ENCODE measurements at regions not wholly inside any gene's neighbourhood (a gene's known extent, or its start where the extent isn't known, plus 50 kb on each side); places are given as distances from the start of the nearest gene placed in this dataset.

GRCh38 chr12:67517181-67517887 lies 131.2 kb upstream of the DYRK2 start:
- ChIA-PET CTCF (no interaction called here), POLR2A (ENCODE audit: low non-redundant PET) (no interaction called here)
- intact Hi-C loops (cut with micrococcal nuclease; ENCODE audit: unreplicated experiment): no loop called here
- Histone ChIP-seq H3K27me3 (replicated peaks; ENCODE audit: insufficient read depth, low read depth, low read length, poor library complexity) (no peaks in the 10 kb centered on the region), H3K4me1 (ENCODE audit: insufficient read depth, low read length, poor library complexity, severe bottlenecking) (no peaks in the 10 kb centered on the region), H3K27ac (ENCODE audit: low read depth, low read length, poor library complexity, severe bottlenecking) (no peak overlapping the region), H3K36me3 (ENCODE audit: insufficient read depth, low read length, poor library complexity, severe bottlenecking) (no peaks in the 10 kb centered on the region), H3K4me3 (ENCODE audit: low read depth, low read length, poor library complexity, severe bottlenecking) (no peak overlapping the region), H3K9me3 (ENCODE audit: low read depth, low read length, poor library complexity, severe bottlenecking) (no peaks in the 10 kb centered on the region)
- no TSS peak for BruUV-seq (replicated peaks)
- no peak for DNase-seq (ENCODE audit: low spot score)
- no peak for TF ChIP-seq EZH2 (IDR thresholded peaks at IDR 0.05; ENCODE audit: borderline replicate concordance, low read depth, low read length, poor library complexity, severe bottlenecking)
- TF ChIP-seq, protein P1, sequence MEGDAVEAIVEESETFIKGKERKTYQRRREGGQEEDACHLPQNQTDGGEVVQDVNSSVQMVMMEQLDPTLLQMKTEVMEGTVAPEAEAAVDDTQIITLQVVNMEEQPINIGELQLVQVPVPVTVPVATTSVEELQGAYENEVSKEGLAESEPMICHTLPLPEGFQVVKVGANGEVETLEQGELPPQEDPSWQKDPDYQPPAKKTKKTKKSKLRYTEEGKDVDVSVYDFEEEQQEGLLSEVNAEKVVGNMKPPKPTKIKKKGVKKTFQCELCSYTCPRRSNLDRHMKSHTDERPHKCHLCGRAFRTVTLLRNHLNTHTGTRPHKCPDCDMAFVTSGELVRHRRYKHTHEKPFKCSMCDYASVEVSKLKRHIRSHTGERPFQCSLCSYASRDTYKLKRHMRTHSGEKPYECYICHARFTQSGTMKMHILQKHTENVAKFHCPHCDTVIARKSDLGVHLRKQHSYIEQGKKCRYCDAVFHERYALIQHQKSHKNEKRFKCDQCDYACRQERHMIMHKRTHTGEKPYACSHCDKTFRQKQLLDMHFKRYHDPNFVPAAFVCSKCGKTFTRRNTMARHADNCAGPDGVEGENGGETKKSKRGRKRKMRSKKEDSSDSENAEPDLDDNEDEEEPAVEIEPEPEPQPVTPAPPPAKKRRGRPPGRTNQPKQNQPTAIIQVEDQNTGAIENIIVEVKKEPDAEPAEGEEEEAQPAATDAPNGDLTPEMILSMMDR (conservative IDR thresholded peaks at IDR 0.05; ENCODE audit: low read depth, low read length): no peak

GRCh38 chr12:67519484-67520433 lies 128.8 kb upstream of the DYRK2 start:
- Histone ChIP-seq H3K27ac (ENCODE audit: low read depth, low read length, poor library complexity, severe bottlenecking) (no peak overlapping the region), H3K4me1 (ENCODE audit: insufficient read depth, low read length, poor library complexity, severe bottlenecking) (no peaks in the 10 kb centered on the region), H3K9me3 (ENCODE audit: low read depth, low read length, poor library complexity, severe bottlenecking) (no peaks in the 10 kb centered on the region), H3K4me3 (ENCODE audit: low read depth, low read length, poor library complexity, severe bottlenecking) (no peak overlapping the region), H3K36me3 (ENCODE audit: insufficient read depth, low read length, poor library complexity, severe bottlenecking) (no peaks in the 10 kb centered on the region), H3K27me3 (replicated peaks; ENCODE audit: insufficient read depth, low read depth, low read length, poor library complexity) (no peaks in the 10 kb centered on the region)
- ChIA-PET POLR2A (ENCODE audit: low non-redundant PET) (interaction anchor here (0.6 kb wide), 1 partner anchor 134 kb away, joined by 3 read pairs; no protein-coding TSS in a partner anchor), CTCF (no interaction called here)
- BruUV-seq (replicated peaks): no TSS peak
- intact Hi-C loops (cut with micrococcal nuclease; ENCODE audit: unreplicated experiment): no loop called here
- TF ChIP-seq, protein P1 (conservative IDR thresholded peaks at IDR 0.05; ENCODE audit: low read depth, low read length): no peak
- TF ChIP-seq EZH2 (IDR thresholded peaks at IDR 0.05; ENCODE audit: borderline replicate concordance, low read depth, low read length, poor library complexity, severe bottlenecking): no peak
- DNase-seq (ENCODE audit: low spot score): no peak

GRCh38 chr12:67520606-67521005 lies 127.9 kb upstream of the DYRK2 start:
- ChIA-PET POLR2A (ENCODE audit: low non-redundant PET) (no interaction called here), CTCF (no interaction called here)
- H3K36me3 ChIP-seq (ENCODE audit: insufficient read depth, low read length, poor library complexity, severe bottlenecking): no peaks in the 10 kb centered on the region
- no peak for DNase-seq (ENCODE audit: low spot score)
- H3K4me1 ChIP-seq (ENCODE audit: insufficient read depth, low read length, poor library complexity, severe bottlenecking): no peaks in the 10 kb centered on the region
- no peak overlapping the region for H3K27ac ChIP-seq (ENCODE audit: low read depth, low read length, poor library complexity, severe bottlenecking)
- H3K4me3 ChIP-seq (ENCODE audit: low read depth, low read length, poor library complexity, severe bottlenecking): no peak overlapping the region
- TF ChIP-seq, protein P1 (conservative IDR thresholded peaks at IDR 0.05; ENCODE audit: low read depth, low read length): no peak
- no peaks in the 10 kb centered on the region for H3K9me3 ChIP-seq (ENCODE audit: low read depth, low read length, poor library complexity, severe bottlenecking)
- intact Hi-C loops (cut with micrococcal nuclease; ENCODE audit: unreplicated experiment): no loop called here
- BruUV-seq (replicated peaks): no TSS peak
- H3K27me3 ChIP-seq (replicated peaks; ENCODE audit: insufficient read depth, low read depth, low read length, poor library complexity): no peaks in the 10 kb centered on the region

Data from A673 (cell line).